ENCODE measurements at regions not wholly inside any gene's neighbourhood (a gene's known extent, or its start where the extent isn't known, plus 50 kb on each side); places are given as distances from the start of the nearest gene placed in this dataset.

DNA sequence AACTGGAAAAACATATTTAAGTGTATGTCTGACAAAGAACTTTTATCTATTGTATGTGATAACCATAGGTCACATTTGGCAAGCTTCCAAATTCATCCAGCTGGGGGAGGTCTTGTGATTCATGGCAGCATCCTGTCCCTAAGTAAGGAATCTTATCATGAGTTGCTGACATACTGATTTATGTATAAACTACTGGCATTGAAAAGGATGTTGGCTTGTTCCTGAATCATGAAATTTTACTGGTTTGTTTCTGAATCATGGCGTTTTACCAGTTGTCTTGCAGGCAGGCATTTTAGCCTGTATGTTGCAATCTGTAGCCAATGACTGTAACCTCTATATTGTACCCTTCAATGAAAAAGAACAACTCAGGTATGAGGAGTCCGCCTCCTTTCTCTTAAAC is 244.8 kb downstream of the IPO8 start:
- ChIA-PET POLR2A (no interaction called here), CTCF (no interaction called here)
- no peak overlapping the region for H3K27ac Mint-ChIP-seq
- H3K27me3 Mint-ChIP-seq: no peaks in the 10 kb centered on the region
- H3K4me1 Mint-ChIP-seq: no peaks in the 10 kb centered on the region
- H3K4me3 Mint-ChIP-seq: no peak overlapping the region
- ATAC-seq: no peak
- H3K9me3 Mint-ChIP-seq (ENCODE audit: low read depth): peaks cover 8% of the 10 kb centered on the region
- no peaks in the 10 kb centered on the region for H3K36me3 Mint-ChIP-seq (ENCODE audit: low read depth)
- no peak for DNase-seq
- intact Hi-C loops (cut with DNase I, micrococcal nuclease): no loop called here

GRCh38 chr12:30450226-30450625 is 245.4 kb downstream of the IPO8 start:
- intact Hi-C loops (cut with DNase I, micrococcal nuclease): no loop called here
- CTCF ChIA-PET: no interaction called here
- H3K4me3 Mint-ChIP-seq: no peak overlapping the region
- no peak for DNase-seq
- no peak overlapping the region for H3K27ac Mint-ChIP-seq
- no peaks in the 10 kb centered on the region for H3K27me3 Mint-ChIP-seq
- no peak for ATAC-seq
- POLR2A ChIA-PET: no interaction called here
- no peaks in the 10 kb centered on the region for H3K36me3 Mint-ChIP-seq (ENCODE audit: low read depth)
- peaks cover 8% of the 10 kb centered on the region for H3K9me3 Mint-ChIP-seq (ENCODE audit: low read depth)
- H3K4me1 Mint-ChIP-seq: no peaks in the 10 kb centered on the region

DNA sequence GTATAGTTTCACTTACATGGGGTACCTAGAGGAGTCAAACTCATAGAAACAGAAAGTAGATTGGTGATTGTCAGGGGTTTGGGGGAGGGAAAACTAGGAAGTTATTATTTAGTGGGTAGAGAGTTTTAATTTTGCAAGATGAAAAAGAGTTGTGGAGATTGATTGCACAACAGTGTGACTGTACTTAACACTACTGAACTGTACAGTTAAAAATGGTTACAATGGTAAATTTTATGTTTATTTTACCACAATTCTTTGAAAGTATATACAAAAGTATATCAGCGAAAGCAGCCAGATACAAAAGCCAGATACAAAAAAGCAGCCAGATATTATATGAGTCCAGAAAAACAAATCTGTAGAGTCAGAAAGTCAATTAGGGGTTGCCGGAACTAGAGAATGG is 247.6 kb downstream of the IPO8 start:
- ChIA-PET POLR2A (no interaction called here), CTCF (no interaction called here)
- no peak for ATAC-seq
- Mint-ChIP-seq H3K27me3 (no peaks in the 10 kb centered on the region), H3K27ac (no peak overlapping the region), H3K4me1 (no peaks in the 10 kb centered on the region), H3K4me3 (no peak overlapping the region), H3K36me3 (ENCODE audit: low read depth) (no peaks in the 10 kb centered on the region), H3K9me3 (ENCODE audit: low read depth) (peaks cover 8% of the 10 kb centered on the region)
- no peak for DNase-seq
- intact Hi-C loops (cut with DNase I, micrococcal nuclease): no loop called here

DNA sequence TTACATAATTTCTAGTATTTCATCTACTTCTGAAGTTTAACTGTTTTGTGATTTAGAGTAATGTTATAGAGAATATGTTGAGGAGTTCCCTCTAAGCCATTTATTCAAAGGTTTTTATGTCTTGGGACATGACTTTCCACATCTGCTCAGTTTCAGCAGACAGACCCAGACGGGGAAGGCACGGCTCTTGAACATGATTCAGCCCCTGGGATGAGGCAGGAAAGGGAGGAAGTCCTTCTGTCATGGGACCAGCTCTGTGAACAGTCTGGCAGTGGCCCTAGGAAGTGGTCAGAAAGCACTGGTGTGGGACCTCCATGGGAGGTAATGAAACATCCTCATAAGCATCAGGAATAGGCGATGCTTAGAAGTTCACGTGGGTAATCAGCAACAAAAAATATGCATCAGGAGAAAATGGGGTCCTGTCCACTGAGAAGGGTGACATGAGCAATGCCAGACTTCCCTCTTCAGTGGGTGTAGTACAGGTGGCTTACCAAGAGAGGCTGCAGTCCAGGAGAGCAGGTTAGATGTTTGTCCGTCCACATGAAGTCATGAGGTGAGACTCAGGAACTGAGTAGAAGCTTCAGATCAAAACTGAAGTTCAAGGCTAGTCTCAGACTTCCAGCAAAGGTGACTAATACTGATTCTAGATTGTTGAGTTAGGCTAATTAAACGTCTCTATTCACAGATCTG is 248.5 kb downstream of the IPO8 start:
- H3K36me3 Mint-ChIP-seq (ENCODE audit: low read depth): no peaks in the 10 kb centered on the region
- no peaks in the 10 kb centered on the region for H3K4me1 Mint-ChIP-seq
- DNase-seq (no peak), ATAC-seq (no peak)
- CTCF ChIA-PET: no interaction called here
- peaks cover 8% of the 10 kb centered on the region for H3K9me3 Mint-ChIP-seq (ENCODE audit: low read depth)
- H3K4me3 Mint-ChIP-seq: no peak overlapping the region
- intact Hi-C loops (cut with DNase I, micrococcal nuclease): no loop called here
- no peaks in the 10 kb centered on the region for H3K27me3 Mint-ChIP-seq
- POLR2A ChIA-PET: no interaction called here
- H3K27ac Mint-ChIP-seq: no peak overlapping the region

- CTCF ChIA-PET: no interaction called here
- no peaks in the 10 kb centered on the region for H3K9me3 Mint-ChIP-seq (ENCODE audit: low read depth)
- H3K27ac Mint-ChIP-seq: no peak overlapping the region
- H3K27me3 Mint-ChIP-seq: peaks cover 3% of the 10 kb centered on the region
- no peaks in the 10 kb centered on the region for H3K4me1 Mint-ChIP-seq
- no peak for DNase-seq
- H3K4me3 Mint-ChIP-seq: no peak overlapping the region
- POLR2A ChIA-PET: no interaction called here
- intact Hi-C loops (cut with DNase I, micrococcal nuclease): no loop called here
- no peaks in the 10 kb centered on the region for H3K36me3 Mint-ChIP-seq (ENCODE audit: low read depth)
- no peak for ATAC-seq
Observed at GRCh38 chr12:30442461-30442860, 253.2 kb downstream of the IPO8 start.

DNA sequence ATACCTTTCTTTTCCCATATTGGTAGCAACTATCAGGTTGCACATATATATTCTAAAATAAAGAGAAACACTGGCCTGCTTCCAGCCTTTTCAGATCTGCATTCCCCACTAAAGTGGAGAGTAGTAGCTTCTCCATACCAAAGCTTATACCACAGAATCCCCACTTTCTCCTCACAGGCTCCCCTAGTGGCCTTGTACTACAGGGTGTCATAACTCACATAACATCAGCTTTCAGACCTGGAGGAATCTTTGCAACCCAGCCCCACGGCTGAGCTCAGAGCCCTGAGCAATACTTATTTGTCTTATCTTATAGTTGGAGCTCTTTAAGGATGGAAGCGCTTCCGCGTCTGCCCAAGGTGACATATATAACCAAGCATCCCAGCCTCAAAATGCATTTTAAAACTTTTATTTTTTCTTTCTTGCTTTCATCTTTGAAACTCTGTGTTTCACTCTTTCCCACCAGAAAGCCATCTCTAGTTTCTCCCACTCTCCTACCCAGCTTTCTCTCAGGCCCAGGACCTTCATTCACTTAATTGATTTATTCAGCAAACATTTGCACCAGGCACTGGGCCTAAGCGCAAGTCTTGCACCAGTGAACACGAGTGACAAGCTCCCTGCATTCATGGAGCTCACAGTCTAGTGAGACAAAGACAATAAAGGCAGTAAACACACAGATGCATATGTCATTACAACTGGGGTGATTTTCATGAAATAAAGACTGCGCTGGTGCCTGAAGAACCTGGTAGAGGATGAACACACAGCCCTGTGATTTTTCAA is 254.7 kb downstream of the IPO8 start:
- H3K4me3 Mint-ChIP-seq: no peak overlapping the region
- intact Hi-C loops (cut with DNase I, micrococcal nuclease): no loop called here
- H3K27me3 Mint-ChIP-seq: peaks cover 3% of the 10 kb centered on the region
- no peak overlapping the region for H3K27ac Mint-ChIP-seq
- no peak for DNase-seq
- no peaks in the 10 kb centered on the region for H3K36me3 Mint-ChIP-seq (ENCODE audit: low read depth)
- ChIA-PET POLR2A (no interaction called here), CTCF (no interaction called here)
- H3K9me3 Mint-ChIP-seq (ENCODE audit: low read depth): peaks cover 2% of the 10 kb centered on the region
- ATAC-seq: no peak
- no peaks in the 10 kb centered on the region for H3K4me1 Mint-ChIP-seq

DNA sequence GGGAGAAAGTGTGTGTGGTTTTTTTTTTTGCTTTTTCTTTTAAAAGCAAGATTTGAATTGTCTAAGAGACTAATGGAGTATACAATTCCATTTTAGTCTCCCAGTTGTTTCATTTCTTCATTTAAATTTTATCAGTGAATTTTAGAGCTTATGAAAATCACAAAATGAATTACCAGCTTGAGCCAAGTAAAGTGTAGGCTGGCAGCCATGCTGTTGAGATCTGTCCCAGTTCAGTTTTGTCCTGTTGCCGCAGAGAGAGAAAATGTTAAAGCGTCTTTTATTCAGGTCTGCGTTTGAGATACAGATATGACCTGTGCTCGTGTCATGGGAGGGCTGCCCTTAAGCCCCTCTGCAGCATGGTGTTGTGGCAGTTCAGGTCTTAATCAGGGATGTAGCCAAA is 256.5 kb downstream of the IPO8 start:
- no peak overlapping the region for H3K27ac Mint-ChIP-seq
- ATAC-seq: no peak
- peaks cover 2% of the 10 kb centered on the region for H3K9me3 Mint-ChIP-seq (ENCODE audit: low read depth)
- H3K36me3 Mint-ChIP-seq (ENCODE audit: low read depth): no peaks in the 10 kb centered on the region
- no peaks in the 10 kb centered on the region for H3K4me1 Mint-ChIP-seq
- POLR2A ChIA-PET: interaction anchor here (0.7 kb wide), 1 partner anchor 183 kb away, joined by 3 read pairs; no protein-coding TSS in a partner anchor
- H3K27me3 Mint-ChIP-seq: peaks cover 3% of the 10 kb centered on the region
- CTCF ChIA-PET: no interaction called here
- intact Hi-C loops (cut with DNase I, micrococcal nuclease): no loop called here
- DNase-seq: no peak
- no peak overlapping the region for H3K4me3 Mint-ChIP-seq

DNA sequence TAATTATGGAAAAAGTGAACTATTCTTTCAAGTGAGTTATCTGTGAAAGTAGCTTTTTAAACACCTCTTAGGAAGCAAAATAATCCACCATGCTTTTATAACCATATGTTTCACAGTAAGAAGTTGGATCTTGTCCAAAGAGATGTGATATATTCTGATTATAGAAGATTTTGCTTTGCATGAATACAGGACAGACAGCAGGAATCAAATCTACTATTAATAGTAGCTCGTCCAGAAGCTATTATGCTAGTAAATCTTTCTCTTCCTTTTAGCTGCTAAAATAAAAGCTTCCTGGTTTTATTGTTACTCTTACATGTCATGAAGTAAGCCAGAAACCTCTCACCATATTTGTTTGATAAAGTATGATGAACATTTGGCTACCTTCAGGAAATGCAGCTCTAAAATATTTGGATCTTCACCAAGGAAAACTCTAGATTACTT is 257.0 kb downstream of the IPO8 start:
- Mint-ChIP-seq H3K27ac (no peak overlapping the region), H3K4me3 (no peak overlapping the region), H3K27me3 (peaks cover 3% of the 10 kb centered on the region), H3K36me3 (ENCODE audit: low read depth) (no peaks in the 10 kb centered on the region), H3K9me3 (ENCODE audit: low read depth) (peaks cover 2% of the 10 kb centered on the region), H3K4me1 (no peaks in the 10 kb centered on the region)
- DNase-seq: no peak
- no peak for ATAC-seq
- ChIA-PET CTCF (no interaction called here), POLR2A (no interaction called here)
- intact Hi-C loops (cut with DNase I, micrococcal nuclease): no loop called here

DNA sequence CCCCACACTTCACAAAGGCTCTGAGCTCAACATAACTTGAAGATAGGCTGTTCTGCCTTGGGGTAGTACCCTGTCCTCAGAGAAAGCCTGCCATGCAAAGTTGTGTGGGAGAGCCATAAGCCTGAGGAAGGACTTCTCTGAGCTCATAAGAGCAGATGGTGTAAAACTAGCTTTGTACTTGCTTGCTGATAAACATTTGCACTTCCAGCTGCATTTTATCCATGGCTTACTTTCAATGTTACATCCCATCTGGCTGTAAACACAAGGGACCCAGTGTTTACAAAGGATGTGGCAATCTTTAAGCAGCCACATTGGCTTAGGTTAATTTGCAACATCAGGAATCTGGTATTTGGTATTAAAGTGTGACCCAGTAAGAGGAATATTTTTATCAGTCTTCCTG is 258.1 kb downstream of the IPO8 start:
- H3K9me3 Mint-ChIP-seq (ENCODE audit: low read depth): peaks cover 2% of the 10 kb centered on the region
- no peak overlapping the region for H3K4me3 Mint-ChIP-seq
- H3K27ac Mint-ChIP-seq: no peak overlapping the region
- ATAC-seq (no peak), DNase-seq (no peak)
- POLR2A ChIA-PET: no interaction called here
- CTCF ChIA-PET: no interaction called here
- peaks cover 3% of the 10 kb centered on the region for H3K27me3 Mint-ChIP-seq
- H3K36me3 Mint-ChIP-seq (ENCODE audit: low read depth): no peaks in the 10 kb centered on the region
- intact Hi-C loops (cut with DNase I, micrococcal nuclease): no loop called here
- no peaks in the 10 kb centered on the region for H3K4me1 Mint-ChIP-seq

GRCh38 chr12:30437044-30437443 is 258.6 kb downstream of the IPO8 start:
- ChIA-PET CTCF (no interaction called here), POLR2A (no interaction called here)
- DNase-seq (no peak), ATAC-seq (no peak)
- intact Hi-C loops (cut with DNase I, micrococcal nuclease): no loop called here
- H3K27ac Mint-ChIP-seq: no peak overlapping the region
- H3K4me3 Mint-ChIP-seq: no peak overlapping the region
- no peaks in the 10 kb centered on the region for H3K36me3 Mint-ChIP-seq (ENCODE audit: low read depth)
- peaks cover 3% of the 10 kb centered on the region for H3K27me3 Mint-ChIP-seq
- H3K9me3 Mint-ChIP-seq (ENCODE audit: low read depth): peaks cover 2% of the 10 kb centered on the region
- no peaks in the 10 kb centered on the region for H3K4me1 Mint-ChIP-seq

DNA sequence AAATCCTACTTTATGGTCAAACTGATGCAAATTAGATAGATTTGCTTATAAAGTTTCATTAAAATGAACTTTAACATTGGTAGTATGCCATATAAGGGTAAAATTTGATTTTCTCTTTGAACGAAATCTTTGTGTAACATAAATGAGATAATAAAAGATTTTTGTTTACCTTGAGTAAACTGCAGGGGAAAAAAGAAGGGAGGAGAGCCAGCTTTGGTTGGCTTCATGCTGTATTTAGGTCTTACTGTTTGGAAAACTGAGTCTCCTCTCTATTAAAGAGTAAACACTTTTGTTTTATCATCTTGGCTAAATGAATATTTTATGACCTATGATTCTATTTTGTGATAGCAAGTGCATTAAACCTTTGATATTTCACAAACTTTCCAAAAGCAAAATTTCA is 267.6 kb downstream of the IPO8 start:
- intact Hi-C loops (cut with DNase I, micrococcal nuclease): no loop called here
- Mint-ChIP-seq H3K27ac (no peak overlapping the region), H3K4me1 (no peaks in the 10 kb centered on the region), H3K36me3 (ENCODE audit: low read depth) (no peaks in the 10 kb centered on the region), H3K27me3 (no peaks in the 10 kb centered on the region), H3K4me3 (no peak overlapping the region), H3K9me3 (ENCODE audit: low read depth) (no peaks in the 10 kb centered on the region)
- ChIA-PET CTCF (no interaction called here), POLR2A (no interaction called here)
- DNase-seq (no peak), ATAC-seq (no peak)

DNA sequence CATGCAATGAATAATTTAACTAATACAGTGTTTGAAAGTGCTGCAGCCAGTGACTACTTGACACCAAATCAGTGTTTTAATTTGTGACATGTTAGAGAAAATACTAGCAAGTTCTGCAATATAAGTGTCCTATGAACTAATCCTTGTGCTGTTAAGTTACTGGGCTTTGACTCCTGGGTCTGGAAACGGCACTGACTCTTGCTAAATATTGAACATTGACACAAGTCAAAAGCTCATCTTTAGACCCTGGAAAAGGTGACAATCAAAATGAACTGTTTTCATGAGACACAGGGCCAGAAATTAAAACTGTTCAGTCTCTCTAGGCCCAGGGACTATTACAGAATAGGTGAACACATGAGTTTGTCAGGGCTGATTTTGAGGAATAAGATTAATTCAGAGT is 268.1 kb downstream of the IPO8 start:
- Mint-ChIP-seq H3K9me3 (ENCODE audit: low read depth) (peaks cover 2% of the 10 kb centered on the region), H3K36me3 (ENCODE audit: low read depth) (no peaks in the 10 kb centered on the region), H3K4me1 (no peaks in the 10 kb centered on the region), H3K4me3 (no peak overlapping the region), H3K27me3 (no peaks in the 10 kb centered on the region), H3K27ac (no peak overlapping the region)
- POLR2A ChIA-PET: no interaction called here
- CTCF ChIA-PET: no interaction called here
- intact Hi-C loops (cut with DNase I, micrococcal nuclease): no loop called here
- DNase-seq: no peak
- no peak for ATAC-seq
